Liver (tissue), 3 donors: ENCODE measurements at regions not wholly inside any gene's neighbourhood (a gene's known extent, or its start where the extent isn't known, plus 50 kb on each side); places are given as distances from the start of the nearest gene placed in this dataset.

Experiments used
- HNF4G ChIP-seq: IDR thresholded peaks from 2 replicates; pipeline ENCODE4 v1.6.1; 2016; ENCODE audit warnings: antibody characterized with exemption
- JUND ChIP-seq, 2 donors: IDR thresholded peaks; 2 replicates each; pipeline ENCODE4 v1.6.1; 2016; ENCODE audit warnings: antibody characterized with exemption in 2 of 2
- RAD21 ChIP-seq, 2 donors: IDR thresholded peaks; 2 replicates each; pipeline ENCODE4 v1.6.1; 2016; ENCODE audit warnings: antibody characterized with exemption in 2 of 2, mild to moderate bottlenecking in 2 of 2
- RXRA ChIP-seq, 2 donors: IDR thresholded peaks; 2 replicates each; pipeline ENCODE4 v1.6.1; 2017 to 2018; ENCODE audit warnings: antibody characterized with exemption in 2 of 2, mild to moderate bottlenecking in 1 of 2
- TAF1 ChIP-seq: conservative IDR thresholded peaks from 2 replicates; pipeline ENCODE4 v1.6.1; 2016; ENCODE audit warnings: antibody characterized with exemption, mild to moderate bottlenecking
- TF ChIP-seq, protein P1 (sequence below): IDR thresholded peaks from 2 replicates; pipeline ENCODE4 v1.6.1; 2016; ENCODE audit warnings: antibody characterized with exemption
- TF ChIP-seq, protein P2 (sequence below): fragments of 150-350 bp; IDR thresholded peaks from 2 replicates; pipeline ENCODE4 v1.5.1; 2017; ENCODE audit warnings: improper control_type of control experiment, low read depth, low read length; ENCODE audit not compliant: missing input control
- TF ChIP-seq, protein P3 (sequence below): IDR thresholded peaks from 2 replicates; pipeline ENCODE4 v1.6.1; 2016; ENCODE audit warnings: antibody characterized with exemption, mild to moderate bottlenecking
- donor health status: healthy.
- donor health status: healthy.

DNA sequence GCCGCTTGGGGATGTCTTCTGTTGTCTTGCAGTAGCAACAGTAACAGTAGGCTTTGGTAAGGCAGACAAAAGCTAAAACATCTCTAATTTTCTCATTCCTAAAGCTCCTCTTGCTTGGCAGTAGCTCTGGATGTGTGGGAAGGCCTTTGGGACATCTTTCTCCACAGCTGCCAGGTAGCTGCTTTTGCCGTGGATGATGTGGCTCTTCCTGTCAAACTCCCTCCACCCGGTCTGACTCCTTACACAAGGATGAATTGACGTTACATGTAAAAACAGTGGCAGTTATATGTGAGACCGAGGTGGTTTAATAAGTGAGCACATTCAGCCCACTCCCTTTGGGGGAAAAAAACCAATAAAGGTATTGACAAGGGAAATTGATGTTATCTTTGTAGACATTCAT lies 309.1 kb downstream of the TUSC7 start:
- no peak for TF ChIP-seq HNF4G
- TF ChIP-seq, protein P1, sequence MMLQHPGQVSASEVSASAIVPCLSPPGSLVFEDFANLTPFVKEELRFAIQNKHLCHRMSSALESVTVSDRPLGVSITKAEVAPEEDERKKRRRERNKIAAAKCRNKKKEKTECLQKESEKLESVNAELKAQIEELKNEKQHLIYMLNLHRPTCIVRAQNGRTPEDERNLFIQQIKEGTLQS: no peak
- TF ChIP-seq, protein P2, sequence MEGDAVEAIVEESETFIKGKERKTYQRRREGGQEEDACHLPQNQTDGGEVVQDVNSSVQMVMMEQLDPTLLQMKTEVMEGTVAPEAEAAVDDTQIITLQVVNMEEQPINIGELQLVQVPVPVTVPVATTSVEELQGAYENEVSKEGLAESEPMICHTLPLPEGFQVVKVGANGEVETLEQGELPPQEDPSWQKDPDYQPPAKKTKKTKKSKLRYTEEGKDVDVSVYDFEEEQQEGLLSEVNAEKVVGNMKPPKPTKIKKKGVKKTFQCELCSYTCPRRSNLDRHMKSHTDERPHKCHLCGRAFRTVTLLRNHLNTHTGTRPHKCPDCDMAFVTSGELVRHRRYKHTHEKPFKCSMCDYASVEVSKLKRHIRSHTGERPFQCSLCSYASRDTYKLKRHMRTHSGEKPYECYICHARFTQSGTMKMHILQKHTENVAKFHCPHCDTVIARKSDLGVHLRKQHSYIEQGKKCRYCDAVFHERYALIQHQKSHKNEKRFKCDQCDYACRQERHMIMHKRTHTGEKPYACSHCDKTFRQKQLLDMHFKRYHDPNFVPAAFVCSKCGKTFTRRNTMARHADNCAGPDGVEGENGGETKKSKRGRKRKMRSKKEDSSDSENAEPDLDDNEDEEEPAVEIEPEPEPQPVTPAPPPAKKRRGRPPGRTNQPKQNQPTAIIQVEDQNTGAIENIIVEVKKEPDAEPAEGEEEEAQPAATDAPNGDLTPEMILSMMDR: no peak
- TF ChIP-seq RAD21 (IDR thresholded peaks at IDR 0.05): no peak
- TF ChIP-seq, protein P3, sequence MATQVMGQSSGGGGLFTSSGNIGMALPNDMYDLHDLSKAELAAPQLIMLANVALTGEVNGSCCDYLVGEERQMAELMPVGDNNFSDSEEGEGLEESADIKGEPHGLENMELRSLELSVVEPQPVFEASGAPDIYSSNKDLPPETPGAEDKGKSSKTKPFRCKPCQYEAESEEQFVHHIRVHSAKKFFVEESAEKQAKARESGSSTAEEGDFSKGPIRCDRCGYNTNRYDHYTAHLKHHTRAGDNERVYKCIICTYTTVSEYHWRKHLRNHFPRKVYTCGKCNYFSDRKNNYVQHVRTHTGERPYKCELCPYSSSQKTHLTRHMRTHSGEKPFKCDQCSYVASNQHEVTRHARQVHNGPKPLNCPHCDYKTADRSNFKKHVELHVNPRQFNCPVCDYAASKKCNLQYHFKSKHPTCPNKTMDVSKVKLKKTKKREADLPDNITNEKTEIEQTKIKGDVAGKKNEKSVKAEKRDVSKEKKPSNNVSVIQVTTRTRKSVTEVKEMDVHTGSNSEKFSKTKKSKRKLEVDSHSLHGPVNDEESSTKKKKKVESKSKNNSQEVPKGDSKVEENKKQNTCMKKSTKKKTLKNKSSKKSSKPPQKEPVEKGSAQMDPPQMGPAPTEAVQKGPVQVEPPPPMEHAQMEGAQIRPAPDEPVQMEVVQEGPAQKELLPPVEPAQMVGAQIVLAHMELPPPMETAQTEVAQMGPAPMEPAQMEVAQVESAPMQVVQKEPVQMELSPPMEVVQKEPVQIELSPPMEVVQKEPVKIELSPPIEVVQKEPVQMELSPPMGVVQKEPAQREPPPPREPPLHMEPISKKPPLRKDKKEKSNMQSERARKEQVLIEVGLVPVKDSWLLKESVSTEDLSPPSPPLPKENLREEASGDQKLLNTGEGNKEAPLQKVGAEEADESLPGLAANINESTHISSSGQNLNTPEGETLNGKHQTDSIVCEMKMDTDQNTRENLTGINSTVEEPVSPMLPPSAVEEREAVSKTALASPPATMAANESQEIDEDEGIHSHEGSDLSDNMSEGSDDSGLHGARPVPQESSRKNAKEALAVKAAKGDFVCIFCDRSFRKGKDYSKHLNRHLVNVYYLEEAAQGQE: no peak
- TF ChIP-seq TAF1: no peak
- TF ChIP-seq RXRA (IDR thresholded peaks at IDR 0.05): no peak
- TF ChIP-seq JUND (IDR thresholded peaks at IDR 0.05): no peak
